HL-60 (cell line): ENCODE measurements at regions not wholly inside any gene's neighbourhood (a gene's known extent, or its start where the extent isn't known, plus 50 kb on each side); places are given as distances from the start of the nearest gene placed in this dataset.

Experiments used
- CTCF ChIP-seq: IDR thresholded peaks from one replicate; pipeline ENCODE4 v1.5.1; 2011; ENCODE audit warnings: low read length, control low read depth, inconsistent platforms; ENCODE audit not compliant: insufficient read depth
- POLR2AphosphoS5 ChIP-seq: IDR thresholded peaks from 2 replicates; pipeline ENCODE4 v1.6.1; 2012; ENCODE audit warnings: low read depth
- REST ChIP-seq: IDR thresholded peaks from 2 replicates; pipeline ENCODE4 v1.6.1; 2012; ENCODE audit warnings: low read depth; ENCODE audit not compliant: insufficient replicate concordance

- TF ChIP-seq POLR2AphosphoS5 (no peak), CTCF (no peak), REST (no peak)
Observed at GRCh38 chr6:40950986-40951698, 87.9 kb downstream of the UNC5CL start.
